ENCODE measurements at regions not wholly inside any gene's neighbourhood (a gene's known extent, or its start where the extent isn't known, plus 50 kb on each side); places are given as distances from the start of the nearest gene placed in this dataset.
"Not testable (repeated sequence)": the region's sequence is repeated elsewhere in the genome, so short reads cannot be mapped to it uniquely, and the experiment has no call there.

DNA sequence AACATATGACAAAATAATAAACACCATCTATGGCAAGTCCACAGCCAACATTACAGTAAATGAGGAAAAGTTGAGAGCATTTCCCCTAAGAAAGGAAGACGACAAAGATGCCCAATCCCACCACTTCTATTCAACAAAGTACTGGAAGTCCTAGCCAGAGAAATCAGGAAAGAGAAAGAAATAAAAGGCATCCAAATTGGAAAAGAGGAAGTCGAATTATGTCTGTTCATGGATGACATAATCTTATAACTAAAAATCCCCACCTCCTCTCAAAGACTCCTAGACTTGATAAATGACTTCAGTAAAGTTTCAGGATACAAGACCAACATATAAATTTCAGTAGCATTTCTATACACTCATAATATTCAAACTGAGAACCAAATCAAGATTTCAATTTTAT lies 288.5 kb upstream of the POT1 start:
- DNase-seq: no peak

DNA sequence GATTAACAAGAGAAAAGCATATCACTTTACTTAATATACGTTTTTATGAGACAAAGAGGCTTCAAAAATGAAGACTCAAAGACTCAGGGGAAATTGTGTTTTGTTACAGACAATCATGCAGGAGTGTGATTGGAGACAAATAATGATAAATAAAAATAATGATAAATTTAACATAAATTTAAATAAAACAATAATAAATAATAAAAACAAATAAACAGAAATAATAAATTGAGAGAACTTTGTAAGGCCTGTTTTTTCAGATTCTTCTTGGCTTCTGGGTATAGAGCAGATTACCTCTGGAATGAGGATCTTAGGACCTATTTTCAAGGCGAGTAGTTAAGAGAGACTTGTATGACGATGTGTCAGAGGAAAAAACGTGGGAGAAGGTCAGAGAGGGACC lies 271.4 kb upstream of the POT1 start:
- no peak for DNase-seq

DNA sequence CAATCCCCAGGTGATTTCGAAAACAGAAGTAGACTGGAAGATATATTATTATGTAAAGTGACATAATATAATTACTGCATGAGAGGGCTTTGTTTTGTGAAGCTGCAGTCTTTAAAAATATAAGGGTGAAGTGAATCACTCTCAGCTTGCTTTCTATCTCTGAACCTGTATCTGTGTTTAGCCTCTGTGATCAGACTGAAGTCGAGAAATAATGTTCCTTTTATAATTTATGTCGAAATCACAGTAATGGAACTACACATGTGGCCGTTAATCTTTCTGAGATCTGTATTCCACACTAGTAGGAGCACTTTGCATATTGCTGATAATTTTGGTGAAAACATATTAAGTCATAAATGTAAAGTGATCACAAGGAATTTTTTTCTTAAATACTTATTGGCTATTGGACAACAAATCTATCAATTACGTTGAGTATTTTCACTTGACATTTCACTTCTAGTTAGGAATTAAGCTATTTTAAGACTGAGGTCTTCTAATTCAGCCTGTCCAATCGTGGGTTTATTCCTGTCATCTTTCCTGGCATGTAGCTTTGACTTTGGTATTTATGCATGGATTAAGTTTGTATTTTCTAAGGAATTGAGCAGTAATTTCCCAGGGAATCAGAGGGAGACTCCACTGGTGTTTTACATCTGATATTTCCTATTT lies 268.2 kb upstream of the POT1 start:
- DNase-seq: no peak

DNA sequence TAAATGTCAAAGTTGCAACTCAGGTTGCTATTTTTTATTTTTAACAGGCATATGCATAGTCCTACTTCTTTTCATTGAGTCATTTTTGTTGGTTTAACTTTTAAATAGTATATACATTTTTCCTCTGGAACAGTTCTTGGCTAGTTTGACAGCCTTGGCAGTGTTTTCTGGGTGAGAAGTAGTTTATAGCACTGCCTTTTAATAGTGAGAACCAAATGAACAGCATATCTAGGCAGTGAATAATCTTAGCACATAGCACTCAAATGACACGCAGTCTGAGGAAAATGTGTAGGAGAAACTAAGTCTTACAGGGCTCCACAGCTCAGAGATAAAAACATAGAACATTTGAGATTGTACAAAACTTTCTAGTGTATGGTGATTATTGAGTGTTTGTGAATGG lies 265.5 kb upstream of the POT1 start:
- no peak for DNase-seq

DNA sequence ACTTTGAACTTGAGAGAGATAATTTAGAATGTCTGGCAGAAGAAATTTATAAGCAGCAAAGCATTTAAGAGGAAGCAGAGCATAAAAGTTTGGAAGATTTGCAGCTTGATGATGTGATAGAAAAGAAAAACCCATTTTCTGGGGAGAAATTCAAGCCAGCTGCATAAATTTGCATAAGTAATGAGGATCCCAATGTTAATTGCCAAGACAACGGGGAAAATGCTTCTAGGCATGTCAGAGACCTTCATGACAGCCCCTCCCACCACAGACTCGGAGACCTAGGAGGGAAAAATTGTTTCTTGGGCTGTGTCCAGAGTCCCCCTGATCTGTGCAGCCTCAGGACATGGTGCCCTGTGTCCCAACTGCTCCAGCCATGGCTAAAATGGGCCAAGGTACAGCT lies 263.6 kb upstream of the POT1 start:
- DNase-seq: no peak

DNA sequence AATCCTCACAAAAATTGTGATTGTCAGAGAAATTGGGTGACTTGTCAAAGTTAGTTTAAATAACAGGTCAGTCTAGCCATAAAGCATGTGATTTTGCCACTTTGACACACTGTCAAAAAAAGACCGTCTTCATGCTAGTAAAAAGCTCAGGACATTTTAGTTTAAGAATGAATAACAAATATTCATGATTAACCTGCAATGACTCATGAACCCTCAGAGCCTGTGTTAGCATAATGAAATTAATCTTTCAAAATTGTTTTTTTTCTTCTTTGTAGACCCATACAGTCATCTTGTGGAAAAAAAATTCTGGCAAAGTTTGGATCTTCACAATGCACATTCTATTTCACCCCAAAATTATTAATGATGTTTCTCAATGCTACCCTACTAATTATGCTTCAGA lies 255.2 kb upstream of the POT1 start:
- DNase-seq: no peak

DNA sequence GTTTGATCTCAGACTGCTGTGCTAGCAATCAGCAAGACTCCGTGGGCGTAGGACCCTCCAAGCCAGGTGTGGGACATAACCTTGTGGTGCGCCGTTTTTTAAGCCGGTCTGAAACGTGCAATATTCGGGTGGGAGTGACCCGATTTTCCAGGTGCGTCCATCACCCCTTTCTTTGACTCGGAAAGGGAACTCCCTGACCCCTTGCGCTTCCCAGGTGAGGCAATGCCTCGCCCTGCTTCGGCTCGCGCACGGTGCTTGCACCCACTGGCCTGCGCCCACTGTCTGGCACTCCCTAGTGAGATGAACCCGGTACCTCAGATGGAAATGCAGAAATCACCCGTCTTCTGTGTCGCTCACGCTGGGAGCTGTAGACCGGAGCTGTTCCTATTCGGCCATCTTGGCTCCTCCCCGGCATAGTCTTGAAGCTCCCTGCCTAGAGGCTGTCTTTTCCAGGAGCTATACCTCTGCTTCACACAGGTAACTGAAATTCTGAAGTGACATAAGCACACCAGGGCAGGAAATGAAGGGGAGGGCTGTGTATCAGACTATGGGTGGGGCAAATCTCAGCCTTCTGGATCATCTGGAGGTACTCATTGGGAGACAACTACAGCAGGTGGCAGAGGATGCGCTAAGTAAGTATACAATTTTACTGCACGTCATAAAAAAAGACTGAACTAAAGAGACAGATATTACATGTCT lies 252.1 kb upstream of the POT1 start:
- DNase-seq: not testable (repeated sequence)

DNA sequence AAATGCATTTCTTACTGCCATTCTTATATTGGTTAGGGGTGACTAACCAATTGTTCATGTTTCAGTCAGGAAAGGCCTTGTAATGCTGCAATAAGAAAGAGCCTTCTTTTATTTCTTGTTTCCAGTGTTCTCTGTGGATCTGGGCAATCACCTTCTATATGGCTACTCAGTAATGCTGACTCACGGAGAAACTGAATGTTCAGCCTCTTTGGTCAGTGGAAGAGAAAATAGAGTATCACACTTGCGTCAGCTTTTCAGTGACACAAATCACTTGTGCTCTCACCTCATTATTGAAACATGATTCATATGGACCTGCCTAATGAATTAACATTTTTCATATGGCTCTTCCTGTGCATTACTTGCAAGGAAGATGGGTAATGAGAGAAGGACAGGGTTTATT lies 243.9 kb upstream of the POT1 start:
- DNase-seq: no peak

DNA sequence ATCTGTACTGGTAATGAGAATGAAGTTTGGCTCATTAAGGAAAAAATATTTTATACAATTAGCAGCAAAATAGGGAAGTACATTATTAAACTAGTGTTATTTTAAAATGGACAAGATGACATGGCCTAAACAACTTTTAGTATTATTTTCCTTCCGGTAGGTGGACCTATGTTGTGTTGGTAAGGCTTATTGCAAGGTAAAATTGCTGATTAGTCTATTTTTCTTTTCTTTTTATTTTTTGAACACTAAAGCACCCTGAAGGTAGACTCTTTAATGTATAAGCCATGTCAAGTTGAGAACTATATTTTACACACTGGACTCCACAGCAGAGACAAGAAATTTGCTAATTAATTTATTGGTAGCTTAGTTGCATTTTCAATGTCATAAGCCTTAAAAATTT lies 239.5 kb upstream of the POT1 start:
- DNase-seq: no peak

DNA sequence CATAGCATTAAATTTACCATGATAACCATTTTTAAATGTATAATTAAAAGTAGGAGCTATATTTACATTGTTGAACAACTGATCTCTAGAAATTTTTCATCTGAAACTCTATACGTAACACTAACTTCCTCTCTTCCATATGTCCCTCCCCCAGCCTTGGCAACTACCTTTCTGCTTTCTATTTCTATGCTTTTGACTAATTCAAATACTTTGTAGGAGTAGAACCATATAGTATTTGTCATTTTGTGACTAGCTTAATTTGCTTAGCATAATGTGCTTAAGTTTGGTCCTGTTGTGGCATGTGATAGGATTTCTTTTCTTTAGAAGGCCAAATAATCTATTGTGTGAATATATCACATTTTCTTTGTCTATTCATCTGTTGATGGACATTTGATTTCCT lies 225.3 kb upstream of the POT1 start:
- no peak for DNase-seq

DNA sequence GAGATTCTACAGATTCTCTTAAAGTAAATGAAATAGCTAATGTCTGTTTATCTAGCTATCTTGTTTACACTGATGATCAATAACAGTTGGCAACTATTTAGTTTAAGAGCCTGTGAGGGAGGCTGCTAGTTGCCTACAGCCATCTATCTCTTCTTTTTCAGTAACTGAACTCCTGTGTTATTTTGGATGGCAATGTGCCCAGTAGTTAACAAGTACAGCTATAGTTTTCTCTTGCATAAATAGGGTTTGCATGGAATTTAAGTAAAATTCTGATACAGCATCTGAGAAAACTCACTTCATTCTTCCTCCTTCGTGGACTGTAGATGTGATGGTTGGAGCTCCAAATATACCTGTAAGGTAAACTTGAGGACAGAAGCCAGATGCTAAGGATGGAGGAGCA lies 219.5 kb upstream of the POT1 start:
- no peak for DNase-seq

DNA sequence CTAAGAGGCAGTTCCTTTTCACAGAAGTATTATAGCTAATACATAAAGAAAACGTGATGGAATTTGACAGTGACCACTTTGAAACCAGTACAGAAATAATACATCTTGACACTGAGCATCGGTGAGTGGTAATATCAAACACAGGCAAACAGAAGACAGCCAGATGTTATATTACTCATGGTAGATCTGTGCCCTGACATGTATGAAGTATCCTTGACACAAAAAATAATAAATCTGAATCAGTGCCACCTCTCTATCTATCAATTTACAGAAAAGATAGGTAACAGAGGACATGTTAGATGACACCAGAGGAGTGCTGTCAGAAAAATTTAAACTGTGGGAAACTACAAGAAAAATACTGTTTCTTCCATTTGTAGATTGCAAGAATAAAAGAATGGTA lies 217.4 kb upstream of the POT1 start:
- no peak for DNase-seq

DNA sequence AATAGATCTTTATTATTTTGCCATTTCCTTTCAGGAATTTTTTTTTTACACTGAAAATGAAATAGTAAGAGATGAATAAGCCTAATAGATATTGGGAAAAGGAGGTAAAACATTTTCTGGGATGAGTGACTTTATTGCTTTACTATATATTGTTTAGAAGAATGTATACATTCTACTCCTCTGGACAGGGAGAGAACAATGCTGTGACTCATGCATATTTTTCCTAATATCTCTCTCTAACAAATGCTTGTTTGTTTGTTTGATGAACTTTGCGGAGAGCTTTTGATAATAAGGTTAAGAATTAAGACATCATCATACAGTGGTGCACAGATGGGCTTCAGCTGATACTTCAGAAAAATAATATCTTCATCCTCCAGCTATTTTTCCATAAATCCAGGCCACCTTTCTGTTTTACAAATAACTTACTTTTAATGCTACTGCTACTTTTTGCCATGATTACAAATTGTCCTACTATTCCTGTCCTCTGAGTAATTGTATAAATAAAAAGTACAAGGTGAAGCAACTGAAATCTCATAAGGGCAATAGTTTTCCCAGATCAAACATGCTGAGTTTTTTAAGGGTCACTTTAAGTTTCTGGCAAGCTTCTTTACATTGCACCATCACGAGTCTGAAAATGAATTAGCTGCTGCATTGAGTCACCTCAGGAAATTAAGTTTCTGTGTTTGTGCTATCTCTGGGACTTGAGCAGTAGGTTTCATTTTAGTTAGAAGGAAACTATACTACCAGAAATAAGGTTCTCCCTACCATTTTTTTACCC lies 207.3 kb upstream of the POT1 start:
- no peak for DNase-seq

DNA sequence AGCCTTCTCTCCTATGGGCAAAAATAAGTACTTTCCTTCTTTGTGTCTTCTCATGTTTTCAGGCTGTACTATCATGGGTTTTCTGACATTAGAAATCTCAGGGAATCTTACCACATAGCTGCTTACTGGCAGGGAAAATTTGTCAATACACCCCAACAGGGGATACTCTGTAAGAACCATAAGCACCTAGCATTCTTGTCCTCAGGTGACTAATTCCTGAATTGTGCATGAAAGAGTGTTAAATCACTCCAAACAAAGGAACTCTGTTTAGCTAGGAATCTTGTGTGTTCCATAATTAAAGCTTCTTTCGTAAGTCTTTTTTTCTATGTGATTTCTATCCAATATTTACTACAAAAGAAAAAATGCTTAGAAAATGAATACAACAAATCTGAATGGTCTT lies 206.7 kb upstream of the POT1 start:
- DNase-seq: no peak

DNA sequence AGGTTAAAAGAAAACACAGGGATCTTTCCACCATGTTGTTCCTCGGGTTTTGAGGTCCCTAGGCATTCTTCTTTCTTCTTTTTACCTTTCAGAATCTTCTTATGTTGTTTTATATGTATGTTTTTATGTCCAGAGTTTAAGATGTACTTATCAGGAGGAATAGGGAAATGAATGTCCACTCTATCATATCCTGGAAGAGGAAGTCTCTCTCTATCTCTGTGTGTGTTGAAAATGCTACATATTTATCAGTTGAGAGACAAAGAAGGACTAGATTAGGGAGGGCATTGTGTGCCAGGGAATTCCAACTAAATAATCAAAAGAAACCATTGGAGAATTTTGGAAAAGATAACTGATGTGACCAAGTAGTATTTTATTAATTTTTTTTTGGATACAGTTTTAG lies 200.5 kb upstream of the POT1 start:
- no peak for DNase-seq

DNA sequence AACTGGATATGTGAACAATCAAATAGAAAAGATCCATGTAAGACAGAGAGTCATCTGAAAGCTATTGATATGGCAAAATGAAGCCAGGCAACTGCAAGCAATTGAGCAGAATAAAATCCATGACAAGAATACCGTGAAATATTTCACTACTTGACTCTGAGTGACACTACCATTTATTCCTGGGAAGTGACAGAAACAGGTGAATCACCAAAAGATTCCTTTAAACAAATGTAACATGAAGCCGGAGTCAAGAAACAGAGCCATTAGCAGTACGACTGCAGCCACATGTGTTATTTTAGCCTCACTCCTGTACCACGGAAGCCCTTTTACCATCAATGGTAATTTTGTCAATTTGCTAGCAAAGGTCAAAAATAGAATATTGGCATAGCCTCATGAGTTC lies 197.7 kb upstream of the POT1 start:
- no peak for DNase-seq

DNA sequence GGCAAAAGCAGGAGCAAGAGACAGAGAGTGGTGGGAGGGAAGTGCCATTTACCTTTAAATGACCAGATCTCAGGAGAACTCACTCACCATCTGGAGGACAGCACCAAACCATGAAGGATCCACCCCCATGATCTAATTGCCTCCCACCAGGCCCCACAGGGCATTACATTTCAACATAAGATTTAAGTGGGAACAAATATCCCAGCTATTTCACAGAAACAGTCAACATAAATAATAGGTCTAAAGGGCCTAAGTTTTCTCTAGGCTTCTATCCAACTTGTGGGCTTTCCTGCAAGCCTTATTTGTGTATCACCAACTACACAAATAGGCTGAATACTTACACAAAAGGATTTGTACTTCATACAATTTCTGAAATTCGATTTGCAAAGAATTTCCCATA lies 196.8 kb upstream of the POT1 start:
- DNase-seq: no peak

DNA sequence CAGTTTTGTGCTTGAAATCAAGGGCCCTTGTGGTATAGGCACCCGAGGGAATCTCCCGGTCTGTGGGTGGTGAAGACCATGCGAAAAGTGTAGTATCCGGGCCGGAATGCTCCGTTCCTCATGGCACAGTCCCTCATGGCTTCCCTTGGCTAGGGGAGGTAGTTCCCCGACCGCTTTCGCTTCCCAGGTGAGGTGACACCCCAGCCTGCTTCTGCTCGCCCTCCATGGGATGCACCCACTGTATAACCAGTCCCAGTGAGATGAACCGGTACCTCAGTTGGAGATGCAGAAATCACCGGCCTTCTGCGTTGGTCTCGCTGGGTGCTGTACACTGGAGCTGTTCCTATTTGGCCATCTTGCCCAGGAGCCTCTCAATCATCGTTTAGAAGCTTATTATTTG lies 195.7 kb upstream of the POT1 start:
- no peak for DNase-seq

DNA sequence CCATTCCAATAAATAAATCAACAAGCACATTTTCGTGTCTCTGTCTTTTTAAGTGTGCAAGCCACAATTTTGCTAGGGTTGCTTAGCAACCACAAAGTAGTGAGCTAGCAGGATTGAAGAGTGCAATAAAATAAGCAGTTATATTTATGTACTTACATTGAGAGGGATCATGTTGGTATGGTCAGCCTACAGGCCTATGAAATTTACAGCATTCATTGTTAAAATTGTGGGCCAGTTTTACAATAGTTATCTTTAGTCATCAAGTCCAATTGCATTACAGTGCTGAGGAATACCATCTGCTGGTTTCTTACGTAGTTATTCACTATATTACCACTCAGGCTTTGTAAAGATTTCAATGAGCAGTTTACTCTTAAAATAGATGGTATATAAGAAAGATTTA lies 192.5 kb upstream of the POT1 start:
- DNase-seq: no peak

DNA sequence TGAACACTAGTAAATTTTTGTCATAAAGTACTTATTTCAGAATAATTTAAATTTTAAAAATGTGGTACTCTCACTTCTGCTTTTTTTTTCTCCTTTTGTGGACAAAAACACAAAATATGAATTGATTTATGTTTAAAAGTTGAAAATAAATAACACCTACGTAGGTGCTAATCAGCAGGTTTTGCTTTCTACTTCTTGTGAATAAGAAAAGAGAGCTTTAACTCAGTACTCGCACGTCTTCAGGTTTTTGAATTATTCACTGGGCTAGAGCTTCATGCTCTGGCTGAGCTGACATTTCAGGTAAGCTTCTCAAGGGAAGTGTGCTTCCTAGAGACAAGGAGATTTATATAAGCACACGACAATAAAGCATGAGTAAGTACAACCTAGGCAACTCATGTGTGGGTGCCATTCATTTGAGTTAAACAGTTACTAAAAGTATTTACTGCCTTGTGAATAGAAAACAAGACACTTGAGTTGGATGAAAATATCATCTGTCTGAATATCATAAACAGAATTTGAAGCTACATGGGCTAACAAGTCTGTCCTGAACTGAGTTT lies 190.0 kb upstream of the POT1 start:
- DNase-seq: no peak

DNA sequence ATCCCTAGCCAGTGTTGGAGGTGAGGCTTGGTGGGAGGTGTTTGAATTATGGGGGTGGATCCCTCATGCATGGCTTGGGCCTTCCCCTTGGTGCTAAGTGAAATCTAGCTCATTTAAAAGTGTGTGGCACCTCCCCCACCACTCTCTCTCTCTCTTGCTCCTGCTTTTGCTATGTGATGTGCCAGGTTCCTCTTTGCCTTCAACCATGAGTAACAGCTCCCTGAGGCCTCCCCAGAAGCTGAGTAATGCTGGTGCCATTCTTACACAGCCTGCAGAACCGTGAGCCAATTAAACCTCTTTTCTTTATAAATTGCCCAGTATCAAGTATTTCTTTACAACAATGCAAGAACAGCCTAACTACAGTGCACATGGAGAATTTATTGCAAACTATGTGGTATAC lies 188.8 kb upstream of the POT1 start:
- DNase-seq: no peak

DNA sequence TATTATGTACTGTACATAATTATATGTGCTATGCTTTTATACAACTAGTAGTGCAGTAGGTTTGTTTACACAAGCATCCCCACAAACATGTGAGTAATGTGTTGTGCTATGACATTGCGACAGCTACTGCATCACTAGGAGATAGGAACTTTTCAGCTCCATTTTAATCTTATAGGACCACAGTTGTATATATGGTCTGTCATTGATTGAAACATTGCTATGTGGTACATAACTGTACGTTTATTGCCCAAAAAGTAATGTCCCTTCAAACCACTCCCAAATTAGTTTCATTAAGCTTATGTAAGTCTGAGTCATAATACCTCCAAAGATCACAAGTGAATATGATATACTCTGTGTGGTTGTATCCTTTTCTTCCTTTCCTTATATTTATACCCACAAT lies 183.2 kb upstream of the POT1 start:
- no peak for DNase-seq

DNA sequence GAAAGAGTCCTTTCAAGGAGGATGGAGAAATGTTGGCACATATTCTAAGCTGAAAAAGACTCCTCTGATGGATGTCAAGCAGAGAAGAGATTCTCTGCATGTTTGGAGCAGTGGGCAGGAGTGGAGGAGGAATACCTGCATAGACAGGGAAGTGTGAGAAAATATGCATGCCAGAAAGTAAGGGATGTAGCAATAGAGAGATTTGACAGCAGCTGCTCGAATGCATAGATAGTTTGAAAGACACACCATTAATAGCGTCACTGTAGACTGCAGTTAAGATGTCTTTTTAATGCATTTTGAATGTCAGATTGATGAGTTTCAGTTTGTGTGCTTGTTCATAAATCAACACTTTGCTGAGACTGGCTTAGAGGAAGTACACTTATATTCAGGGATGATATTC lies 169.9 kb upstream of the POT1 start:
- no peak for DNase-seq

DNA sequence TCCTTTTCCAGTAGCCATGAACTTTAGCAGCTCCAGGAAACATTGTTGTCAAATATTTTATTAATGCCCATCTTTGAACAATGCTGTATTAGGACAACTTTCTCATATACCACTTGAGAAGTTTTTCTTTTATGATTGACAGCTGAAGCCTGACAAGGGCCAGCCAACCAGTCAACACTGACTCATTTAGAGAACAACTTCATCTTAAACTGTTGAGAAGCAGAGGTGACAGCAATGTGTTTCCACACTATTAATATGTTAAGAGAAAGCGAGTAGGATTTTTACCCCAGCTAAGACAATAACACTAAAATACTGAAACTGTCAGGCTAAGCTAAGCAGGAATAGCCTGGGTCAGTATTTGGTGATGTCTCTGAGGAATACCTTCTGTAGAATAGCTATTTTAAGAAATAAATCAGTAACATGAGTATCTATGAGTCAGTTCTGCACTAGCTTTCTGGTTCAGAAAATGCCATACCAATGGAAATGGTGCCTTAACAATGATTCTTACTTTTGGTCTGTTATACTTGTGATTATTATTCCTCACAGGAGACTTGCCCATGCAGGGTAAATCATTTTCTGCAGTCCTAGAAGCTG lies 168.8 kb upstream of the POT1 start:
- no peak for DNase-seq
